Astrocyte (in vitro differentiated cells and primary cell): ENCODE measurements at regions not wholly inside any gene's neighbourhood (a gene's known extent, or its start where the extent isn't known, plus 50 kb on each side); places are given as distances from the start of the nearest gene placed in this dataset.

Experiments used
- DNase-seq: peaks from one replicate; pipeline ENCODE4 v3.0.0-alpha.2; 2010; ENCODE audit warnings: low read depth
- FAIRE-seq: peaks from 2 replicates; lab custom pipeline; 2011; peaks lifted over from hg19 to GRCh38; lab: Jason Lieb, UNC
- H2AFZ ChIP-seq: 2 replicates; pipeline ENCODE4 v1.6.0; 2012; ENCODE audit warnings: low read depth, low read length, inconsistent platforms
- H3K27ac ChIP-seq: 2 replicates; pipeline ENCODE4 v1.5.1; 2011; ENCODE audit warnings: low read depth, low read length, inconsistent platforms
- H3K27me3 ChIP-seq: 2 replicates; pipeline ENCODE4 v1.6.0; 2011; ENCODE audit warnings: low read length, inconsistent platforms; ENCODE audit not compliant: insufficient read depth
- H3K36me3 ChIP-seq: 2 replicates; pipeline ENCODE4 v1.5.1; 2011; ENCODE audit warnings: low read length, inconsistent platforms; ENCODE audit not compliant: insufficient read depth
- H3K4me1 ChIP-seq: 2 replicates; pipeline ENCODE4 v1.5.1; 2011; ENCODE audit warnings: low read length, inconsistent platforms; ENCODE audit not compliant: insufficient read depth
- H3K4me2 ChIP-seq: 2 replicates; pipeline ENCODE4 v1.6.0; 2012; ENCODE audit warnings: low read length, inconsistent platforms
- H3K4me3 ChIP-seq: 2 replicates; pipeline ENCODE4 v1.5.1; 2011; ENCODE audit warnings: low read depth, mild to moderate bottlenecking, low read length, inconsistent platforms; ENCODE audit not compliant: insufficient read depth
- H3K79me2 ChIP-seq: 2 replicates; pipeline ENCODE4 v1.6.0; 2012; ENCODE audit warnings: mild to moderate bottlenecking, low read length, inconsistent platforms; ENCODE audit not compliant: insufficient read depth
- H3K9ac ChIP-seq: 2 replicates; pipeline ENCODE4 v1.6.0; 2012; ENCODE audit warnings: mild to moderate bottlenecking, low read length, inconsistent platforms
- H3K9me3 ChIP-seq: 2 replicates; pipeline ENCODE4 v1.5.1; 2012; ENCODE audit warnings: low read depth, mild to moderate bottlenecking, low read length, inconsistent platforms; ENCODE audit not compliant: insufficient read depth
- H4K20me1 ChIP-seq: 2 replicates; pipeline ENCODE4 v1.6.0; 2012; ENCODE audit warnings: low read length, inconsistent platforms; ENCODE audit not compliant: insufficient read depth
- H3K27ac Mint-ChIP-seq: one replicate; pipeline ENCODE4 v1.8.0; 2021; ENCODE audit warnings: mild to moderate bottlenecking, mixed read lengths; ENCODE audit not compliant: unreplicated experiment
- H3K27me3 Mint-ChIP-seq: one replicate; pipeline ENCODE4 v1.8.0; 2021; ENCODE audit warnings: low read depth, mixed read lengths; ENCODE audit not compliant: unreplicated experiment
- H3K36me3 Mint-ChIP-seq: one replicate; pipeline ENCODE4 v1.8.0; 2021; ENCODE audit warnings: low read depth, mixed read lengths; ENCODE audit not compliant: unreplicated experiment
- H3K4me1 Mint-ChIP-seq: one replicate; pipeline ENCODE4 v1.8.0; 2021; ENCODE audit warnings: low read depth, mixed read lengths; ENCODE audit not compliant: unreplicated experiment
- H3K4me3 Mint-ChIP-seq: one replicate; pipeline ENCODE4 v1.8.0; 2021; ENCODE audit warnings: mild to moderate bottlenecking, moderate library complexity, mixed read lengths; ENCODE audit not compliant: unreplicated experiment
- H3K9me3 Mint-ChIP-seq: one replicate; pipeline ENCODE4 v1.8.0; 2021; ENCODE audit warnings: mild to moderate bottlenecking, mixed read lengths; ENCODE audit not compliant: unreplicated experiment
- CTCF ChIP-seq: IDR thresholded peaks from 2 replicates; pipeline ENCODE4 v1.5.1; 2011; ENCODE audit warnings: low read depth, mild to moderate bottlenecking, inconsistent platforms, low read length, moderate library complexity; ENCODE audit not compliant: insufficient read depth
- EZH2 ChIP-seq: IDR thresholded peaks from 2 replicates; pipeline ENCODE4 v1.6.1; 2012; ENCODE audit warnings: mild to moderate bottlenecking, low read length, inconsistent platforms; ENCODE audit not compliant: insufficient read depth

- H3K27ac Mint-ChIP-seq: no peak overlapping the region
- H4K20me1 ChIP-seq: no peaks in the 10 kb centered on the region
- H3K27me3 ChIP-seq: no peaks in the 10 kb centered on the region
- DNase-seq: no peak
- no peak for FAIRE-seq
- H3K4me3 Mint-ChIP-seq: no peak overlapping the region
- no peaks in the 10 kb centered on the region for H3K9me3 ChIP-seq
- peaks cover 4% of the 10 kb centered on the region for H3K9me3 Mint-ChIP-seq
- no peaks in the 10 kb centered on the region for H3K36me3 Mint-ChIP-seq
- no peaks in the 10 kb centered on the region for H3K4me1 ChIP-seq
- H3K9ac ChIP-seq: no peak overlapping the region
- H3K27me3 Mint-ChIP-seq: peaks cover 7% of the 10 kb centered on the region
- no peak overlapping the region for H3K4me2 ChIP-seq
- H3K79me2 ChIP-seq: no peaks in the 10 kb centered on the region
- H3K36me3 ChIP-seq: no peaks in the 10 kb centered on the region
- no peak overlapping the region for H3K27ac ChIP-seq
- no peak overlapping the region for H2AFZ ChIP-seq
- TF ChIP-seq EZH2 (no peak), CTCF (no peak)
- H3K4me1 Mint-ChIP-seq: no peaks in the 10 kb centered on the region
- no peak overlapping the region for H3K4me3 ChIP-seq
These were observed 141.6 kb downstream of the DACT1 start for GRCh38 chr14:58779376-58779775.

GRCh38 chr14:58780185-58780584, 142.4 kb downstream of the DACT1 start:
- H3K4me3 Mint-ChIP-seq: no peak overlapping the region
- no peaks in the 10 kb centered on the region for H3K4me1 ChIP-seq

More at GRCh38 chr14:58780185-58780584, 142.4 kb downstream of the DACT1 start:
- H3K4me3 ChIP-seq: no peak overlapping the region
- FAIRE-seq (no peak), DNase-seq (no peak)
- no peak overlapping the region for H3K4me2 ChIP-seq
- no peaks in the 10 kb centered on the region for H3K36me3 ChIP-seq
- H4K20me1 ChIP-seq: no peaks in the 10 kb centered on the region
- Mint-ChIP-seq H3K4me1 (no peaks in the 10 kb centered on the region), H3K27me3 (peaks cover 7% of the 10 kb centered on the region), H3K9me3 (peaks cover 1% of the 10 kb centered on the region), H3K27ac (no peak overlapping the region), H3K36me3 (no peaks in the 10 kb centered on the region)
- H3K9me3 ChIP-seq: no peaks in the 10 kb centered on the region
- H3K9ac ChIP-seq: no peak overlapping the region
- no peaks in the 10 kb centered on the region for H3K27me3 ChIP-seq
- no peak overlapping the region for H3K27ac ChIP-seq
- H3K79me2 ChIP-seq: no peaks in the 10 kb centered on the region
- H2AFZ ChIP-seq: no peak overlapping the region
- no peak for TF ChIP-seq EZH2
- TF ChIP-seq CTCF: no peak
